Renal pelvis (tissue), 1 donor: ENCODE measurements at regions not wholly inside any gene's neighbourhood (a gene's known extent, or its start where the extent isn't known, plus 50 kb on each side); places are given as distances from the start of the nearest gene placed in this dataset.
"Not testable (repeated sequence)": the region's sequence is repeated elsewhere in the genome, so short reads cannot be mapped to it uniquely, and the experiment has no call there.

ENCODE experiments used
- DNase-seq: peaks from one replicate; pipeline ENCODE4 v3.0.0-alpha.2; 2013

DNA sequence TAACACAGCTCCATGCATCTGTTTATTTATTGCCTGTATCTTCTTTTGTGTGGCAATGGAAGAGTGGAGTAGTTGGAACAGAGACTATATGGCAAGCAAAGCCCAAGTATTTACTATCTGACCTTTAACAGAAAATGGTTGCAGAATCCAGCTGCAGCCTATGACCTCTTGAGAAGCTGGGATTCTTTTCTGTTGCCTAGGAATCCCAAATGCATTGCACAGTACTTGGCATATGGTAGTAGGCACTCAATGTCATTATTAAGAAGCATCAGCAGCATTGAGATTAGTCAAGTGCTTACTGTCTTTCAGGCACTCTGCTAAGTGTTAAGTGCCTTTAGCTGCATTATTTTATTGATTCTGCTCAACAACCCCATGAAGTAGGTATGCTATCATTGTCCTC is 331.6 kb downstream of the CCDC85A start:
- no peak for DNase-seq

GRCh38 chr2:56519806-56520205 is 336.0 kb downstream of the CCDC85A start:
- DNase-seq, result no peak

GRCh38 chr2:56522605-56523089 is 338.9 kb downstream of the CCDC85A start:
- peak; percentile 4 for DNase-seq

DNA sequence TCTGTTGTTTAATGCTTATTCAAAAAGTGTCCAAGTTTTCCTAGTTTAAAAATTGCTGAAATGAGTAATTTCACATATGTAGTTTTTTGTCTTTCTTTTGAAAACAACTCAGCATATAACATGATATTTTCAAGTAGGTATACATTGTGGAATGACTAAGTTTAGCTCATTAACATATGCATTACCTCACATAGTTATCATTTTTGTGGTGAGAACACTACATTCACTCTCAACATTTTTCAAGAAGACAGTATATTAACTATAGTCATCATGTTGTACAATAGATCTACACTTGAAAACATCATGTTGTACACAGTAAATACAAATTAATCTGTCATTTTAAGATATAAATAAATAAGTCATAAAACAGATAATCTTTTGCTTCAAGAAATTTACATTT is 340.0 kb downstream of the CCDC85A start:
- DNase-seq, result no peak

GRCh38 chr2:56531668-56532420 is 348.1 kb downstream of the CCDC85A start:
- DNase-seq, result no peak

DNA sequence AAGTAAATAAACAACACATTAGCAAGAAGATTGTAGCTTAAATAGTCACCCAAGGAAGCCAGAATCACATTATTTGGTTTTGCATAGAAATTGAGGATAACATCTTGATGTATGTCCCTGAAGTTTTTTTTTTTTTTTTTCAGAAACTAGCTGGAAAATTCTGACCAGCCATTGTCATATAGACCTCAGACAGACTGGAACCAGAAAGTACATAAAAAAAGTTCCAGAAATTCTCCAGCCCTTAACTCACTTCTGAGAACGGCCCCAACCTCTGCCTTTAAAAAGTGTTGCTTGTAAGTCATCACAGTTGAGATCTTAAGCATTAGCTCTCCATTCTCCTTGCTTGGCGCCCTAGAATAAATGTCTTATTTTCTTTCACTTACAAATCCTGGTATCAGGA is 350.5 kb downstream of the CCDC85A start:
- DNase-seq, result no peak

DNA sequence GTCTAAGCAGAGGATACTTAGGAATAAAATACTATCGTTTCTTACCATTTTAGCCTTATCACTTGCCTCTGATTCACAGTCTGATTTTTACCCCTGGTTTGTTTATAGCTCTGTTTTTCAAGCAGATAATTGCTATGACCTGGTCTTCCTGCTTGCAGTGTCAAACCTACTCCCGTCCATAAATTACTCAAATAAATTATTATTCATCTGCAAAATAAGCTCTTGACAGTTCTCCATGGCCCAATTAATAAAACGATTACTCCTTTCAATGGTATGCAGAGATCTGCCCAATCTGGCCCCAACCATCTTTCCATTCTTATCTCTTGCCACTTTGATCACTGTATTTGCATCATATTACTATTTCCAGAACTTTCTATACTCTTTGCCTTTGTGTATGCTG is 354.0 kb downstream of the CCDC85A start:
- no peak for DNase-seq

GRCh38 chr2:56539618-56540017 is 355.8 kb downstream of the CCDC85A start:
- DNase-seq, result no peak

DNA sequence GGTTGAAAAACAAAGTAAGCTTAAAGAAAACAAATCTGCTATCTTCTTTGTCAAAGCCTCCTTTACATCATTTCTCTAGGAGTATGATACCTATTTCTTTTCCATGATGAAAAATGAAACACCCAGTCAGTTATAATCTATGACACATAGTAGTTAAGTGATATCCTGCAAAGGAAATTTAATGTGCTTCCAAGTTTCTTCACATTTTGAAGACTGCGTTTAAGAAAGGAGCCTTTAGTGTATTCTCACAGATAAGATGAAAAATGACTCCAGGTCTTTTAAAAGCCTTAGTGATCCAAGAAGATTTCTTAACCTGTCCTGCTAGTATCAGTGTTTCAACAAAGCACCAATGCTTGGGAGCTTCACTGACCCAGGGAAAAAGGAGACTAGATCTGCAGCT is 356.7 kb downstream of the CCDC85A start:
- DNase-seq, result no peak

DNA sequence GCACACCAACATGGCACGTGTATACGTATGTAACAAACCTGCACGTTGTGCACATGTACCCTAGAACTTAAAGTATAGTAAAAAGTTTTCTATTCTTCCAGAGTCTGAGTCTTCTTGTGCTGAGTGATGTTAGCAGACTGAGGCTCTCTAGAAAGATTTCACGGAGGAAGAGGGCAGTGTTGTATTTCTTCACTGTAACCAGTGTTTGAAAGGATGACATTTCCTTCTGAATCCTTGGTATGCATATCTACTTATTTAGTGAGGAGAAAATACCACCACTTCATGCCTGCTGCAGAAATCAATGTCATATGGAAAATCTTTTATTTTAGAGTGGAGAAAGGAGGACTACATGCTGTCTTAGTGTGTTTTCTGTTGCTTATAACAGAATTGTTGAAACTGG is 357.1 kb downstream of the CCDC85A start:
- no peak for DNase-seq

DNA sequence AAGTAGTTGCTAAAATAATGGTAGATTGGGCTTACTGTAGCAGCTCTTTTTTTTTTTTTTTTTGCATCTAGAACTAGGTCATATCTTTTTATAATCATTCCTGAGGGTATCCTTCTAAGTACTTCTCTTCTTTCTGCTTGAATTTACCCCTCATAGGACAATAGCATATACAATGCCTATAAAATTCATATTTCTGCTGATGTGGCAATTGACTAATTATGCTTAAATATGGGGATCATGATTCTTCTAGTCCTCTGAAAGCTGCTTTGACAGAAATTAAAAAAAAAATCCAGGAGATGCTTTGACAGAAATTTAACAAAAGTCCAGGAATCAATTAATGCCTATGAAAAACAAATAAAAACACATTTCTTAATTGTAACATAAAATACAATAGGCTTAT is 358.4 kb downstream of the CCDC85A start:
- no peak for DNase-seq

DNA sequence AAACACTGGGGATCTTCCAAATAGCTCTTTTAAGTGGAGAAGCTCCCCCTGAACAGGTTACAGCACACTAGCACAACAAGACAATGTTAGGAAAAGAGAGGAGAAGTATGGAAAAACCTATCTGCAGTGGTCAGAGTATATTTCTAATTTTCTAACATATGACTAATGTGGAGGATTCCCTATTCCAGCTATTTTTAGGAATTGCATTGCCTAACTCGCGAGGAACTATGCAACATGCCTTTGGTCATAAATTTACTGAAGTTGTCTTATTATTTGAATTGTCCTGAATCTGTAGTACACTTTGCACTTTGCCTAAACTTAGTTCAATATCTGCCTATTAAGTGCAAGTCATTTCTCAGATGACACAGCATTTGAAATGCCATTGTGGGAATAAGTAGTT is 381.4 kb downstream of the CCDC85A start:
- DNase-seq, result no peak

DNA sequence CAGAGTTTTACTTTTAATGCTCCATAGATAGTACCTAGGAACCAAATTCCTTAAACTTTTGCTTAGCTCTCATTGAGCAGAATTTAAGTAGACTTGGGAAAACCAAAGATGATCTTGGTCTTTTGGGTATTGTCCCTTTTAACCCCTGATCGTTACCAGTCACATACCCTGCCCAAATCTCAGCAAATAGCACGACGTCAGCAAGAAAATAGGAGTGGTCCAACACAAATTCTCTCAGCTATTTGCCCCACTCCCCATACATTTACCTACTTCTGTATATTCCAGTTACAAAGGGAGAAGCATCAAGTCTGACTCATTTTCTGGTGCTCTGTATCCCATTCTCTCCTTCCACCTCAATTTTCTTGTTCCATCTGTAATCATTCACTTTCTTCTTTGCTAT is 387.3 kb downstream of the CCDC85A start:
- no peak for DNase-seq

DNA sequence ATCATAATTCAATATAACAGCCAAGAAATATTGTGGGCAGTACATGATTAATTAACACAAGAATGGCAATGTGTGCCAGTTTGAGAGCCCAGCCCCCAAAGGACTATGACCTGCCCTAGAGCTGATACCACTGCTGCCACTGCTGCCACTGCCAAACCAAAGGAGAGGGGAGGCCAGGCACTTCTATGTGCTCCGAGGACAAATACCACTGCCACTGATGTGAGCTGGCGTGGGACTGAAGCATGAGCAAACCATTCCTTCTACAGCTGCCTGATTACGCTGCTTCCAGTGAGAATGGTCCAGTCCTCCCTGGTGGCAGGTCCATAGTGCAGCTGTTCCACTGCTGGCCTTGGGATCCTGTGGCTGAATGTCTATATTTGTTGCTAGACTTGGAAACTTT is 392.2 kb downstream of the CCDC85A start:
- DNase-seq, result no peak

DNA sequence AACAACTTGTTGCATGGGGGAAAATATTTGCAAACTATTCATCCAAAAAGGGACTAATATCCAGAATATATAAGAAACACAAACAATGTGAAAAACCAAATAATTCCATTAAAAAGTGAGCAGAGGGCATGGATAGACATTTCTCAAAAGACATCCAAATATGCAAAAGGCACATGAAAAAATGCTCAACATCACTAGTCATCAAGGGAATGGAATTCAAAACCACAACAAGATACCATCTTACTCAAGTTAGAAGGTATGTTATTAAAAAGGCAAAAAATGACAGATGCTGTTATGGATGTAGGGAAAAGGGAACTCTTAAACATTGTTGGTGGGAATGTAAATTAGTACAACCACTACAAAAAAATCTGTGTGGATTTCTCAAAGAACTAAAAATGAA is 396.5 kb downstream of the CCDC85A start:
- DNase-seq, result no peak

DNA sequence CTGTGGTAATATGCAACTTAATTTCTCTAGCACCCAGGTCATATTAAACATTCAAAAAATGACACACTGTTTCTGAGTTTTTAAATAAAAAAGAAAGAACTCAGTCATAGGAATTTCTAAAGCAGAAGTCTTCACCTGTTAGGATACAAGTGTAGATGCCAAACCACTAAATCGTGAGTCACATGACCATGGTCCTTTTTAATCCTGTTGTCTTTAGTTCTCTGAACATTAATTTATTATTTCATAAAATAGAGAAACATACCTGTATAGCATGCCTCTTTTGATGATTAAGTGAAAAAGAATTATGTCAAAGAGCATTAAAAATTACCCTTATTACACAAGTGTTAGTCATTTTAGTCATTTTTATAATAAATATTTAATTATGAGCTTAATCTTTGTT is 398.8 kb downstream of the CCDC85A start:
- DNase-seq, result no peak

GRCh38 chr2:56583796-56584315 is 400.1 kb downstream of the CCDC85A start:
- no peak for DNase-seq

GRCh38 chr2:56587456-56587855 is 403.7 kb downstream of the CCDC85A start:
- no peak for DNase-seq

- DNase-seq, result no peak
These were observed 405.4 kb downstream of the CCDC85A start for GRCh38 chr2:56589194-56589593.

DNA sequence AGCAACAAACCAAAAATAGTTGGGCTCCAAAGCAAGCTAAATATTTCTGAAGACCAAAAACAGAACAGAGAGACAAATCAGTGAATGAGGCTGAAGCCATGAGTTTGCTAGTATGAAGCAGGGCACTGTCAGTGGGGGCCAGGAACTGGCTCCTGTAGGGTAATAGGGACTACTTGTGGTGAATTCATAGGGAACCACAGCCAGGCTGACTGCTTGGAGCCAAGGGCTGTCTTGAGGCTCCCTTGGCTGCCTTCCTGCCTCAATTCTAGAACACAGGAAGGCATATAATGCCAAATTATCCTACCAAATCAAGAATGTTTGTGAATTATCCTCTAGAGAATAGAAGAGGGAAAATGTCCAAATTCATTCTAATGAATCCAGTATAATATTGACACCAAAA is 406.0 kb downstream of the CCDC85A start:
- DNase-seq, result no peak

DNA sequence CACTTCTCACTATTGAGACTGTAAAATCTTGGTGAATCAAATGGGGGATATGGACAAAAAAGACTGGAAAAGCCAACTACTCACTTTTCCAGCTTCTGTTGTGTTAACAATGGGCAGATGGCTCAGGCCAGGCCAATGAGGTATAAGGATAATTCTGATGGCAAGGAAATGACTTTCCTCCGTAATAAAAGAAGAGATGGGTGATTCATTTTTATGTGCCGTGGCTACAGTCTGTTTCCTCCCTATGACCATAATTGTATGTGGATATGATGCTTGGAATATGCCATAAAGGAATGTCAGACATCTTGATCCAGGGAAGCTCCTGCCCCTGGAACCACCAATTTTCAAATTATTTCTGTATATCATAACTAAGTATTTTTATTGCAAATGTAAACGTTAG is 406.8 kb downstream of the CCDC85A start:
- no peak for DNase-seq

DNA sequence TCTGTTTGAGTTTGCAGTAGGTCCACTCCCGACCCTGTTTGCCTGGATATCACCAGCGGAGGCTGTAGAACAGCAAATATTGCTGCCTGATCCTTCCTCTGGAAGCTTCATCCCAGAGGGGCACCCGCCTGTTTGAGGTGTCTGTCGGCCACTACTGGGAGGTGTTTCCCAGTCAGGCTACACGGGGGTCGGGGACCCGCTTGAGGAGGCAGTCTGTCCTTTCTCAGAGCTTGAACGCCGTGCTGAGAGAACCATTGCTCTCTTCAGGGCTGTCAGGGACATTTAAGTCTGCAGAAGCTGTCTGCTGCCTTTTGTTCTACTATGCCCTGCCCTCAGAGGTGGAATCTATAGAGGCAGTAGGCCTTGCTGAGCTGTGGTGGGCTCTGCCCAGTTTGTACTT is 422.3 kb downstream of the CCDC85A start:
- not testable (repeated sequence) for DNase-seq

DNA sequence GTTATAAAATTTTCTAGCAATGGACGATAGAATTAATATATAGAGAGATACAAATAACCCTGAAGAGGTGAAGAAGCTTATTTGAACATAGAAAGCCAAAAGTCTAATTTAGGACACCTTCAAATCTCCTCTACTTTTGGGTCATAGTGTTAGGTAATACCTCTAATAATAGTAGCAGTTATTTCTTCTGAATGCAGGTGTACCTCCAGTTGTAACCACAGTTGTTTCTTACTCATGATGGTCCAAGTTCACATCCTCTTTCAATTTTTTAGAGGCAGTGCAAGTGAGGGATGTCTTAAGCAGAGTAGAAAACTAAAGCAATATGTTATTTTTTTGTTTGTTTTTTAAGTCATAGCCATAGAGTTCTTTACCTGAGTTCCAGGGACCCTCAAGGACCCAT is 429.5 kb downstream of the CCDC85A start:
- DNase-seq, result no peak

- DNase-seq, result no peak
These were observed 430.1 kb downstream of the CCDC85A start for GRCh38 chr2:56613920-56614319.
